IMR-90 (cell line): ENCODE measurements at regions not wholly inside any gene's neighbourhood (a gene's known extent, or its start where the extent isn't known, plus 50 kb on each side); places are given as distances from the start of the nearest gene placed in this dataset.

Experiments used
- CEBPB ChIP-seq: IDR thresholded peaks from 2 replicates; pipeline ENCODE4 v1.6.1; 2012; ENCODE audit warnings: low read depth, low read length, improper control_type of control experiment
- MAFK ChIP-seq: IDR thresholded peaks from 2 replicates; pipeline ENCODE4 v1.6.1; 2012; ENCODE audit warnings: low read depth, low read length, improper control_type of control experiment
- MAZ ChIP-seq: IDR thresholded peaks from 2 replicates; pipeline ENCODE4 v1.6.1; 2012; ENCODE audit warnings: low read depth, mild to moderate bottlenecking, low read length, improper control_type of control experiment, moderate library complexity, borderline replicate concordance
- MXI1 ChIP-seq: IDR thresholded peaks from 2 replicates; pipeline ENCODE4 v1.6.1; 2012; ENCODE audit warnings: low read depth, mild to moderate bottlenecking, low read length, moderate library complexity, borderline replicate concordance
- NFE2L2 ChIP-seq: fragments of 150-350 bp; IDR thresholded peaks from 2 replicates; pipeline ENCODE4 v1.6.1; 2016; ENCODE audit warnings: low read depth, mild to moderate bottlenecking, low read length
- POLR2A ChIP-seq: IDR thresholded peaks from 2 replicates; pipeline ENCODE4 v1.6.1; 2012; ENCODE audit warnings: mild to moderate bottlenecking, low read depth, low read length
- RAD21 ChIP-seq: IDR thresholded peaks from 2 replicates; pipeline ENCODE4 v1.6.1; 2012; ENCODE audit warnings: low read length, improper control_type of control experiment
- RCOR1 ChIP-seq: IDR thresholded peaks from 2 replicates; pipeline ENCODE4 v1.6.1; 2012; ENCODE audit warnings: mild to moderate bottlenecking, low read length, improper control_type of control experiment; ENCODE audit not compliant: insufficient replicate concordance
- TF ChIP-seq, protein P1 (sequence below): conservative IDR thresholded peaks from 2 replicates; pipeline ENCODE4 v1.5.1; 2012; ENCODE audit warnings: mild to moderate bottlenecking, low read depth, low read length, improper control_type of control experiment
- TF ChIP-seq, protein P2 (sequence below): fragments of 150-350 bp; IDR thresholded peaks from 2 replicates; pipeline ENCODE4 v1.6.1; 2016; ENCODE audit warnings: low read depth, mild to moderate bottlenecking, low read length, moderate library complexity, borderline replicate concordance
- TF ChIP-seq, protein P3 (sequence below): fragments of 150-350 bp; IDR thresholded peaks from 2 replicates; pipeline ENCODE4 v1.6.1; 2017; ENCODE audit warnings: mild to moderate bottlenecking, antibody characterized with exemption, low read length, low read depth

DNA sequence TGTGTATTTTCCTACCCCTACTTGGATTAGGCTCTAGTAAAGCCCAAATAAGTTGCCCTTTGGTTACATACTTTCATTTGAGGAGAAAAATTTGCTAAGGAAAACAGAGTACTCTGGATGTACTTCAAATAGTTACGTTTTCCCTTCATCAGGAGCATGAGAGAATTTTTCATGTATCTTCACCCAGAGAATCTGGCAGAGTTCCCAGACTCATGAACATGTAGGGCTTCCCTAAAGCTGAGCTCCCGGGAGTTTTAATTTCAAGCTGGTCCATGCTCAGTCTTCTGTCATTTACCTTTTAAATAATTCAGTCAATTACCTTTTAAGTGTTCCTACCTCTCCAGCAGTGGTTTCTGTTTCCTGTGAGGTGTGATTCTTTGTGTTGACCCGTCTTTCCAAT is 367.5 kb upstream of the GRID2 start:
- TF ChIP-seq, protein P1, sequence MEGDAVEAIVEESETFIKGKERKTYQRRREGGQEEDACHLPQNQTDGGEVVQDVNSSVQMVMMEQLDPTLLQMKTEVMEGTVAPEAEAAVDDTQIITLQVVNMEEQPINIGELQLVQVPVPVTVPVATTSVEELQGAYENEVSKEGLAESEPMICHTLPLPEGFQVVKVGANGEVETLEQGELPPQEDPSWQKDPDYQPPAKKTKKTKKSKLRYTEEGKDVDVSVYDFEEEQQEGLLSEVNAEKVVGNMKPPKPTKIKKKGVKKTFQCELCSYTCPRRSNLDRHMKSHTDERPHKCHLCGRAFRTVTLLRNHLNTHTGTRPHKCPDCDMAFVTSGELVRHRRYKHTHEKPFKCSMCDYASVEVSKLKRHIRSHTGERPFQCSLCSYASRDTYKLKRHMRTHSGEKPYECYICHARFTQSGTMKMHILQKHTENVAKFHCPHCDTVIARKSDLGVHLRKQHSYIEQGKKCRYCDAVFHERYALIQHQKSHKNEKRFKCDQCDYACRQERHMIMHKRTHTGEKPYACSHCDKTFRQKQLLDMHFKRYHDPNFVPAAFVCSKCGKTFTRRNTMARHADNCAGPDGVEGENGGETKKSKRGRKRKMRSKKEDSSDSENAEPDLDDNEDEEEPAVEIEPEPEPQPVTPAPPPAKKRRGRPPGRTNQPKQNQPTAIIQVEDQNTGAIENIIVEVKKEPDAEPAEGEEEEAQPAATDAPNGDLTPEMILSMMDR, result no peak
- no peak for TF ChIP-seq RCOR1
- TF ChIP-seq MXI1, result no peak
- TF ChIP-seq POLR2A, result no peak
- no peak for TF ChIP-seq RAD21
- TF ChIP-seq NFE2L2, result no peak
- TF ChIP-seq, protein P2, sequence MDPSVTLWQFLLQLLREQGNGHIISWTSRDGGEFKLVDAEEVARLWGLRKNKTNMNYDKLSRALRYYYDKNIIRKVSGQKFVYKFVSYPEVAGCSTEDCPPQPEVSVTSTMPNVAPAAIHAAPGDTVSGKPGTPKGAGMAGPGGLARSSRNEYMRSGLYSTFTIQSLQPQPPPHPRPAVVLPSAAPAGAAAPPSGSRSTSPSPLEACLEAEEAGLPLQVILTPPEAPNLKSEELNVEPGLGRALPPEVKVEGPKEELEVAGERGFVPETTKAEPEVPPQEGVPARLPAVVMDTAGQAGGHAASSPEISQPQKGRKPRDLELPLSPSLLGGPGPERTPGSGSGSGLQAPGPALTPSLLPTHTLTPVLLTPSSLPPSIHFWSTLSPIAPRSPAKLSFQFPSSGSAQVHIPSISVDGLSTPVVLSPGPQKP, result no peak
- no peak for TF ChIP-seq CEBPB
- TF ChIP-seq MAFK, result no peak
- TF ChIP-seq MAZ, result no peak
- TF ChIP-seq, protein P3, sequence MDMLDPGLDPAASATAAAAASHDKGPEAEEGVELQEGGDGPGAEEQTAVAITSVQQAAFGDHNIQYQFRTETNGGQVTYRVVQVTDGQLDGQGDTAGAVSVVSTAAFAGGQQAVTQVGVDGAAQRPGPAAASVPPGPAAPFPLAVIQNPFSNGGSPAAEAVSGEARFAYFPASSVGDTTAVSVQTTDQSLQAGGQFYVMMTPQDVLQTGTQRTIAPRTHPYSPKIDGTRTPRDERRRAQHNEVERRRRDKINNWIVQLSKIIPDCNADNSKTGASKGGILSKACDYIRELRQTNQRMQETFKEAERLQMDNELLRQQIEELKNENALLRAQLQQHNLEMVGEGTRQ, result no peak
